Hepatocyte (in vitro differentiated cells): ENCODE measurements at regions not wholly inside any gene's neighbourhood (a gene's known extent, or its start where the extent isn't known, plus 50 kb on each side); places are given as distances from the start of the nearest gene placed in this dataset.

Experiments
- DNase-seq: peaks from one replicate; pipeline ENCODE4 v3.0.0-alpha.2; 2016; ENCODE audit warnings: low spot score
- H2AFZ ChIP-seq: fragments of 200-600 bp; sonication (generic); 2 replicates; pipeline ENCODE4 v1.6.0; 2016; ENCODE audit warnings: antibody characterized with exemption, mild to moderate bottlenecking
- H3K27ac ChIP-seq: fragments of 200-600 bp; sonication (generic); 2 replicates; pipeline ENCODE4 v1.5.1; 2016; ENCODE audit warnings: mild to moderate bottlenecking
- H3K27me3 ChIP-seq: fragments of 200-600 bp; sonication (generic); 2 replicates; pipeline ENCODE4 v1.6.1; 2016
- H3K36me3 ChIP-seq: fragments of 200-600 bp; sonication (generic); replicated peaks from 2 replicates; pipeline ENCODE4 v1.5.1; 2016; ENCODE audit warnings: low read depth; ENCODE audit not compliant: insufficient read depth
- H3K4me1 ChIP-seq: fragments of 200-600 bp; sonication (generic); 2 replicates; pipeline ENCODE4 v1.5.1; 2016; ENCODE audit warnings: mild to moderate bottlenecking, moderate library complexity; ENCODE audit not compliant: insufficient read depth
- H3K4me2 ChIP-seq: fragments of 200-600 bp; sonication (generic); 2 replicates; pipeline ENCODE4 v1.6.0; 2016
- H3K4me3 ChIP-seq: fragments of 200-600 bp; sonication (generic); 2 replicates; pipeline ENCODE4 v1.5.1; 2016; ENCODE audit warnings: mild to moderate bottlenecking
- H3K79me2 ChIP-seq: fragments of 200-600 bp; sonication (generic); 2 replicates; pipeline ENCODE4 v1.6.0; 2017; ENCODE audit warnings: mild to moderate bottlenecking
- H3K9me2 ChIP-seq: fragments of 200-600 bp; sonication (generic); replicated peaks from 2 replicates; pipeline ENCODE4 v1.6.0; 2017; ENCODE audit warnings: mild to moderate bottlenecking; ENCODE audit not compliant: insufficient read depth
- H3K9me3 ChIP-seq: fragments of 200-600 bp; sonication (generic); 2 replicates; pipeline ENCODE4 v1.5.1; 2016; ENCODE audit warnings: low read depth, mild to moderate bottlenecking
- H4K20me1 ChIP-seq: fragments of 200-600 bp; sonication (generic); 2 replicates; pipeline ENCODE4 v1.6.0; 2016; ENCODE audit warnings: mild to moderate bottlenecking; ENCODE audit not compliant: insufficient read depth, poor library complexity, severe bottlenecking
- CTCF ChIP-seq: fragments of 200-600 bp; sonication (generic); IDR thresholded peaks from 2 replicates; pipeline ENCODE4 v1.5.1; 2016; ENCODE audit warnings: antibody characterized with exemption, mild to moderate bottlenecking; ENCODE audit not compliant: poor library complexity
- EZH2 ChIP-seq: fragments of 200-600 bp; sonication (generic); IDR thresholded peaks from 2 replicates; pipeline ENCODE4 v1.6.1; 2016; ENCODE audit warnings: antibody characterized with exemption, mild to moderate bottlenecking, borderline replicate concordance
- EZH2phosphoT487 ChIP-seq: fragments of 200-600 bp; sonication (generic); IDR thresholded peaks from one replicate; pipeline ENCODE4 v1.6.1; 2018; ENCODE audit warnings: antibody characterized with exemption, mild to moderate bottlenecking, low read depth, moderate library complexity; ENCODE audit not compliant: unreplicated experiment, severe bottlenecking
- WGBS: methylation state at CpG from one replicate; pipeline ENCODE4 v1.1.6; 2016; ENCODE audit warnings: low lambda C conversion rate; ENCODE audit errors: missing lambda C conversion rate; 5-methylcytosine and 5-hydroxymethylcytosine counted together

GRCh38 chr13:33364192-33364591 lies 78.6 kb upstream of the STARD13 start:
- DNase-seq, result no peak
- Histone ChIP-seq H3K4me1 (no peaks in the 10 kb centered on the region), H3K9me2 (no peaks in the 10 kb centered on the region), H4K20me1 (no peaks in the 10 kb centered on the region), H3K79me2 (no peaks in the 10 kb centered on the region), H3K9me3 (no peaks in the 10 kb centered on the region), H3K4me3 (no peak overlapping the region), H3K4me2 (no peak overlapping the region), H3K27me3 (no peaks in the 10 kb centered on the region), H3K36me3 (no peaks in the 10 kb centered on the region), H3K27ac (no peak overlapping the region), H2AFZ (no peak overlapping the region)
- TF ChIP-seq CTCF, result no peak
- TF ChIP-seq EZH2phosphoT487, result no peak
- no peak for TF ChIP-seq EZH2
- WGBS, result 97% methylated on average over 5 of the region's 5 CpGs

GRCh38 chr13:33366469-33367062 lies 81.0 kb upstream of the STARD13 start:
- Histone ChIP-seq H3K27ac (no peak overlapping the region), H3K4me2 (no peak overlapping the region), H3K4me1 (no peaks in the 10 kb centered on the region), H3K79me2 (no peaks in the 10 kb centered on the region), H2AFZ (no peak overlapping the region), H3K9me3 (no peaks in the 10 kb centered on the region), H3K36me3 (no peaks in the 10 kb centered on the region), H4K20me1 (no peaks in the 10 kb centered on the region), H3K4me3 (no peak overlapping the region), H3K9me2 (no peaks in the 10 kb centered on the region), H3K27me3 (no peaks in the 10 kb centered on the region)
- DNase-seq, result no peak
- no peak for TF ChIP-seq EZH2phosphoT487
- no peak for TF ChIP-seq CTCF
- TF ChIP-seq EZH2, result no peak
- WGBS, result 40% methylated on average over 6 of the region's 6 CpGs

- TF ChIP-seq CTCF, result no peak
- TF ChIP-seq EZH2, result no peak
- no peak for TF ChIP-seq EZH2phosphoT487
- no peaks in the 10 kb centered on the region for H3K36me3 ChIP-seq
- DNase-seq, result no peak
- no peaks in the 10 kb centered on the region for H3K4me1 ChIP-seq
- H3K4me2 ChIP-seq, result no peak overlapping the region
- H3K27ac ChIP-seq, result no peak overlapping the region
- H3K4me3 ChIP-seq, result no peak overlapping the region
- H4K20me1 ChIP-seq, result no peaks in the 10 kb centered on the region
- H3K9me3 ChIP-seq, result no peaks in the 10 kb centered on the region
- H3K79me2 ChIP-seq, result no peaks in the 10 kb centered on the region
- WGBS, result 78% methylated on average over 2 of the region's 2 CpGs
- no peaks in the 10 kb centered on the region for H3K27me3 ChIP-seq
- no peak overlapping the region for H2AFZ ChIP-seq
- H3K9me2 ChIP-seq, result no peaks in the 10 kb centered on the region
Observed at GRCh38 chr13:33367171-33367895, 81.8 kb upstream of the STARD13 start.
